H9 (cell line): ENCODE measurements at regions not wholly inside any gene's neighbourhood (a gene's known extent, or its start where the extent isn't known, plus 50 kb on each side); places are given as distances from the start of the nearest gene placed in this dataset.

Experiments
- DNase-seq: peaks from one replicate; pipeline ENCODE4 v3.0.0-alpha.2; 2017
- H2AFZ ChIP-seq: one replicate; pipeline ENCODE4 v1.6.1; 2013; ENCODE audit warnings: mild to moderate bottlenecking, low read length, control low read depth, moderate library complexity
- H2AK5ac ChIP-seq: 2 replicates; pipeline ENCODE4 v1.6.1; 2013; ENCODE audit warnings: low read length, control low read depth, mixed read lengths; ENCODE audit not compliant: insufficient read length
- H2BK120ac ChIP-seq: one replicate; pipeline ENCODE4 v1.6.1; 2013; ENCODE audit warnings: low read depth, mild to moderate bottlenecking, low read length, control low read depth, inconsistent platforms; ENCODE audit not compliant: poor library complexity, severe bottlenecking
- H2BK12ac ChIP-seq: 2 replicates; pipeline ENCODE4 v1.6.1; 2013; ENCODE audit warnings: low read length, control low read depth, mixed read lengths, low read depth; ENCODE audit not compliant: insufficient read length
- H2BK15ac ChIP-seq: 2 replicates; pipeline ENCODE4 v1.6.1; 2013; ENCODE audit warnings: low read depth, low read length, control low read depth
- H2BK20ac ChIP-seq: one replicate; pipeline ENCODE4 v1.6.1; 2013; ENCODE audit warnings: low read depth, mild to moderate bottlenecking, low read length, control low read depth, inconsistent platforms; ENCODE audit not compliant: poor library complexity, severe bottlenecking
- H2BK5ac ChIP-seq: 2 replicates; pipeline ENCODE4 v1.6.1; 2013; ENCODE audit warnings: low read length, control low read depth, mixed read lengths; ENCODE audit not compliant: insufficient read length
- H3K14ac ChIP-seq: 2 replicates; pipeline ENCODE4 v1.6.1; 2013; ENCODE audit warnings: low read length, control low read depth; ENCODE audit not compliant: insufficient read depth
- H3K18ac ChIP-seq: 2 replicates; pipeline ENCODE4 v1.6.1; 2013; ENCODE audit warnings: low read depth, mild to moderate bottlenecking, mixed read lengths, low read length, control low read depth; ENCODE audit not compliant: insufficient read length
- H3K23ac ChIP-seq: 2 replicates; pipeline ENCODE4 v1.6.1; 2013; ENCODE audit warnings: low read length, control low read depth, mixed read lengths, low read depth; ENCODE audit not compliant: insufficient read length
- H3K23me2 ChIP-seq: 2 replicates; pipeline ENCODE4 v1.6.1; 2013; ENCODE audit warnings: low read depth, mild to moderate bottlenecking, mixed read lengths, low read length, control low read depth; ENCODE audit not compliant: insufficient read length, poor library complexity, severe bottlenecking
- H3K27ac ChIP-seq: 2 replicates; pipeline ENCODE4 v1.5.1; 2013; ENCODE audit warnings: low read length, control low read depth, mixed read lengths, low read depth; ENCODE audit not compliant: insufficient read length
- H3K27me3 ChIP-seq: 2 replicates; pipeline ENCODE4 v1.6.1; 2013; ENCODE audit warnings: low read length, control low read depth, inconsistent platforms; ENCODE audit not compliant: insufficient read depth
- H3K4ac ChIP-seq: 2 replicates; pipeline ENCODE4 v1.6.1; 2013; ENCODE audit warnings: low read depth, mild to moderate bottlenecking, control low read depth, inconsistent platforms, low read length, moderate library complexity
- H3K4me1 ChIP-seq: 2 replicates; pipeline ENCODE4 v1.6.1; 2013; ENCODE audit warnings: low read length, control low read depth, inconsistent platforms; ENCODE audit not compliant: insufficient read depth
- H3K4me2 ChIP-seq: 2 replicates; pipeline ENCODE4 v1.6.1; 2013; ENCODE audit warnings: low read length, control low read depth, mixed read lengths; ENCODE audit not compliant: insufficient read length, insufficient read depth
- H3K56ac ChIP-seq: 2 replicates; pipeline ENCODE4 v1.6.1; 2013; ENCODE audit warnings: low read depth, mild to moderate bottlenecking, mixed read lengths, low read length, control low read depth; ENCODE audit not compliant: insufficient read length
- H3K79me1 ChIP-seq: 2 replicates; pipeline ENCODE4 v1.6.1; 2013; ENCODE audit warnings: low read depth, mild to moderate bottlenecking, moderate library complexity, low read length, control low read depth, inconsistent platforms; ENCODE audit not compliant: insufficient read depth, poor library complexity, severe bottlenecking
- H3K79me2 ChIP-seq: 2 replicates; pipeline ENCODE4 v1.6.1; 2013; ENCODE audit warnings: low read length, control low read depth, inconsistent platforms; ENCODE audit not compliant: insufficient read depth
- H3K9ac ChIP-seq: 2 replicates; pipeline ENCODE4 v1.6.1; 2013; ENCODE audit warnings: low read length, control low read depth, mixed read lengths; ENCODE audit not compliant: insufficient read length; ENCODE audit errors: extremely low read depth
- H3K9me3 ChIP-seq: one replicate; pipeline ENCODE4 v1.6.1; 2013; ENCODE audit warnings: low read depth, low read length, inconsistent platforms; ENCODE audit not compliant: control insufficient read depth
- H3T11ph ChIP-seq: one replicate; pipeline ENCODE4 v1.6.1; 2013; ENCODE audit warnings: mild to moderate bottlenecking, low read length, control low read depth, inconsistent platforms
- H4K20me1 ChIP-seq: one replicate; pipeline ENCODE4 v1.6.1; 2013; ENCODE audit not compliant: control insufficient read depth, insufficient read length, insufficient read depth
- H4K5ac ChIP-seq: 2 replicates; pipeline ENCODE4 v1.6.1; 2013; ENCODE audit warnings: low read depth, mild to moderate bottlenecking, mixed read lengths, low read length, control low read depth; ENCODE audit not compliant: insufficient read length
- H4K8ac ChIP-seq: replicated peaks from 2 replicates; pipeline ENCODE4 v1.6.1; 2013; ENCODE audit warnings: low read length, control low read depth, mixed read lengths, low read depth; ENCODE audit not compliant: insufficient read length
- H4K91ac ChIP-seq: 2 replicates; pipeline ENCODE4 v1.6.1; 2013; ENCODE audit warnings: low read depth, mild to moderate bottlenecking, moderate library complexity, mixed read lengths, low read length, control low read depth; ENCODE audit not compliant: insufficient read length
- H3K27ac Mint-ChIP-seq, 3 experiments: 2 replicates in 2 of 3; 3 replicates in 1 of 3; pipeline ENCODE4 v1.8.0; 2020 to 2021; ENCODE audit warnings: mixed read lengths in 3 of 3, mild to moderate bottlenecking in 1 of 3, moderate library complexity in 1 of 3
- H3K27me3 Mint-ChIP-seq: 2 replicates; pipeline ENCODE4 v1.8.0; 2021; ENCODE audit warnings: low read depth, mild to moderate bottlenecking, moderate library complexity, mixed read lengths
- H3K36me3 Mint-ChIP-seq, 3 experiments: 2 replicates in 2 of 3; 3 replicates in 1 of 3; pipeline ENCODE4 v1.8.0; 2020 to 2021; ENCODE audit warnings: low read depth in 3 of 3, mixed read lengths in 3 of 3; ENCODE audit not compliant: insufficient read depth in 1 of 3
- H3K4me1 Mint-ChIP-seq, 2 experiments: 2 replicates each; pipeline ENCODE4 v1.8.0; 2020; ENCODE audit warnings: mixed read lengths in 2 of 2
- H3K4me3 Mint-ChIP-seq, 2 experiments: 2 replicates in 1 of 2; 3 replicates in 1 of 2; pipeline ENCODE4 v1.8.0; 2020 to 2021; ENCODE audit warnings: mild to moderate bottlenecking in 2 of 2, mixed read lengths in 2 of 2, moderate library complexity in 1 of 2
- H3K9me3 Mint-ChIP-seq, 2 experiments: 2 replicates in 1 of 2; 3 replicates in 1 of 2; pipeline ENCODE4 v1.8.0; 2020; ENCODE audit warnings: mild to moderate bottlenecking in 2 of 2, mixed read lengths in 2 of 2, moderate library complexity in 1 of 2
- WGBS: extraction: QIAGEN DNeasy Blood & Tissue Kit; methylation state at CpG from one replicate; pipeline ENCODE4 v1.1.7; 2013; ENCODE audit warnings: missing lambda C conversion rate, low lambda C conversion rate, mixed read lengths; ENCODE audit not compliant: insufficient read length; ENCODE audit errors: extremely low coverage; 5-methylcytosine and 5-hydroxymethylcytosine counted together
- TF ChIP-seq, protein P1 (sequence below): fragments of 200-600 bp; sonication (generic); conservative IDR thresholded peaks from 3 replicates; pipeline ENCODE4 v1.8.0; 2021; ENCODE audit warnings: antibody characterized with exemption, mild to moderate bottlenecking

DNA sequence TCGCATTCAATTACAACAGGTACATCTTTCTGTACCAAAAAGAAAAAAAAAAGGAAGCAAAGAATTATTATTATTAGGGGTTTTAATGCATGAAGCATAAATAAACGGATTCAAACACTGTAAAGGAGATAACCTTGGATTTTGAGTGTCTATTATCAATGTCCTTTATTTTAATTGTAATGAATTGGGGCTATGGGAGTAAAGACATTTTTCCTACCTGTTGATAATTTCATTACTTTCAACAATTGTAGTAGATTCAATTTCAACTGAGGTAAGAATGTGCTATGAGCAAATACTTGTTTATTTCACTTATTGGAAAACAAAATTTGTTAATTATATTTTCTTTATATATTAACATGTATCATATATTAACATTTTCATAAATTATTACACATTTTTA lies 855.6 kb downstream of the KCNJ2 start:
- H3K14ac ChIP-seq: no peak overlapping the region
- no peak overlapping the region for H4K5ac ChIP-seq
- H3K79me2 ChIP-seq: no peaks in the 10 kb centered on the region
- H3K79me1 ChIP-seq: no peaks in the 10 kb centered on the region
- H3K9me3 ChIP-seq: no peaks in the 10 kb centered on the region
- H3K4me1 ChIP-seq: no peaks in the 10 kb centered on the region
- DNase-seq: no peak
- H2BK15ac ChIP-seq: no peak overlapping the region
- TF ChIP-seq, protein P1, sequence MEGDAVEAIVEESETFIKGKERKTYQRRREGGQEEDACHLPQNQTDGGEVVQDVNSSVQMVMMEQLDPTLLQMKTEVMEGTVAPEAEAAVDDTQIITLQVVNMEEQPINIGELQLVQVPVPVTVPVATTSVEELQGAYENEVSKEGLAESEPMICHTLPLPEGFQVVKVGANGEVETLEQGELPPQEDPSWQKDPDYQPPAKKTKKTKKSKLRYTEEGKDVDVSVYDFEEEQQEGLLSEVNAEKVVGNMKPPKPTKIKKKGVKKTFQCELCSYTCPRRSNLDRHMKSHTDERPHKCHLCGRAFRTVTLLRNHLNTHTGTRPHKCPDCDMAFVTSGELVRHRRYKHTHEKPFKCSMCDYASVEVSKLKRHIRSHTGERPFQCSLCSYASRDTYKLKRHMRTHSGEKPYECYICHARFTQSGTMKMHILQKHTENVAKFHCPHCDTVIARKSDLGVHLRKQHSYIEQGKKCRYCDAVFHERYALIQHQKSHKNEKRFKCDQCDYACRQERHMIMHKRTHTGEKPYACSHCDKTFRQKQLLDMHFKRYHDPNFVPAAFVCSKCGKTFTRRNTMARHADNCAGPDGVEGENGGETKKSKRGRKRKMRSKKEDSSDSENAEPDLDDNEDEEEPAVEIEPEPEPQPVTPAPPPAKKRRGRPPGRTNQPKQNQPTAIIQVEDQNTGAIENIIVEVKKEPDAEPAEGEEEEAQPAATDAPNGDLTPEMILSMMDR: no peak
- Mint-ChIP-seq H3K36me3 (no peaks in the 10 kb centered on the region), H3K9me3 (no peaks in the 10 kb centered on the region; a peak in 1 of 5 replicates), H3K4me3 (no peak overlapping the region), H3K4me1 (no peaks in the 10 kb centered on the region), H3K27me3 (peaks cover 40% of the 10 kb centered on the region), H3K27ac (no peak overlapping the region)
- no peak overlapping the region for H2AK5ac ChIP-seq
- no peaks in the 10 kb centered on the region for H3K23me2 ChIP-seq
- no peaks in the 10 kb centered on the region for H3K27me3 ChIP-seq
- no peak overlapping the region for H4K8ac ChIP-seq
- no peak overlapping the region for H3K18ac ChIP-seq
- H2BK120ac ChIP-seq: no peak overlapping the region
- H3K23ac ChIP-seq: no peak overlapping the region
- H2BK12ac ChIP-seq: no peak overlapping the region
- H2BK5ac ChIP-seq: no peak overlapping the region
- no CpG with 5 or more reads among the region's 2 CpGs for WGBS
- no peak overlapping the region for H3K9ac ChIP-seq
- H4K91ac ChIP-seq: no peak overlapping the region
- no peak overlapping the region for H3K27ac ChIP-seq
- no peak overlapping the region for H2AFZ ChIP-seq
- H3T11ph ChIP-seq: no peak overlapping the region
- H3K56ac ChIP-seq: no peak overlapping the region
- H3K4me2 ChIP-seq: no peak overlapping the region
- no peak overlapping the region for H2BK20ac ChIP-seq
- H3K4ac ChIP-seq: no peak overlapping the region
- H4K20me1 ChIP-seq: no peaks in the 10 kb centered on the region
